SU-DHL-6 (cell line): ENCODE measurements at regions not wholly inside any gene's neighbourhood (a gene's known extent, or its start where the extent isn't known, plus 50 kb on each side); places are given as distances from the start of the nearest gene placed in this dataset.

Source experiments
- H2AFZ ChIP-seq: fragments of 200-600 bp; sonication (generic); 2 replicates; pipeline ENCODE4 v1.6.1; 2014; ENCODE audit warnings: low read depth, mild to moderate bottlenecking, moderate library complexity, mixed read lengths, antibody characterized with exemption, low read length; ENCODE audit not compliant: severe bottlenecking
- H3F3A ChIP-seq: fragments of 200-600 bp; shearing (Covaris generic); 2 replicates; pipeline ENCODE4 v1.6.0; 2016; ENCODE audit warnings: antibody characterized with exemption, mild to moderate bottlenecking; ENCODE audit not compliant: insufficient read depth
- H3K27ac ChIP-seq: fragments of 200-600 bp; sonication (generic); 2 replicates; pipeline ENCODE4 v1.5.1; 2016; ENCODE audit warnings: low read depth, mild to moderate bottlenecking, low read length, moderate library complexity, mixed read lengths
- H3K27me3 ChIP-seq: fragments of 200-600 bp; sonication (generic), shearing (Covaris generic); 2 replicates; pipeline ENCODE4 v1.6.0; 2014; ENCODE audit warnings: mild to moderate bottlenecking, low read length
- H3K36me3 ChIP-seq: fragments of 200-600 bp; sonication (generic); 2 replicates; pipeline ENCODE4 v1.6.1; 2014; ENCODE audit warnings: mild to moderate bottlenecking, low read length, mixed read lengths
- H3K4me2 ChIP-seq: fragments of 300-600, 200-600 bp; shearing (Covaris generic), sonication (generic); 2 replicates; pipeline ENCODE4 v1.6.0; 2014; ENCODE audit warnings: low read length, low read depth, mild to moderate bottlenecking; ENCODE audit not compliant: poor library complexity, severe bottlenecking
- H3K4me3 ChIP-seq: fragments of 200-600 bp; sonication (generic); 2 replicates; pipeline ENCODE4 v1.5.1; 2014; ENCODE audit warnings: antibody characterized with exemption, low read length, mild to moderate bottlenecking, mixed read lengths; ENCODE audit not compliant: insufficient read depth, poor library complexity, severe bottlenecking
- H3K79me2 ChIP-seq: fragments of 200-600 bp; sonication (generic); 2 replicates; pipeline ENCODE4 v1.6.1; 2014; ENCODE audit warnings: mild to moderate bottlenecking, low read length, moderate library complexity; ENCODE audit not compliant: insufficient read depth
- H3K9ac ChIP-seq: fragments of 200-600 bp; sonication (generic); 2 replicates; pipeline ENCODE4 v1.7.0; 2014; ENCODE audit warnings: mild to moderate bottlenecking, low read length
- H3K9me2 ChIP-seq: fragments of 200-600 bp; sonication (generic); replicated peaks from 2 replicates; pipeline ENCODE4 v1.6.1; 2014; ENCODE audit warnings: low read length; ENCODE audit not compliant: insufficient read depth
- H3K9me3 ChIP-seq: fragments of 200-600 bp; sonication (generic); 2 replicates; pipeline ENCODE4 v1.6.1; 2014; ENCODE audit warnings: low read length, mixed read lengths; ENCODE audit not compliant: insufficient read depth
- H4K20me1 ChIP-seq: fragments of 200-600 bp; sonication (generic); 2 replicates; pipeline ENCODE4 v1.6.1; 2014; ENCODE audit warnings: low read depth, mild to moderate bottlenecking, antibody characterized with exemption, low read length, moderate library complexity, mixed read lengths
- CTCF ChIP-seq: fragments of 200-600 bp; sonication (generic); IDR thresholded peaks from one replicate; pipeline ENCODE4 v1.5.1; 2017; ENCODE audit warnings: antibody characterized with exemption, mild to moderate bottlenecking, low read length, moderate library complexity; ENCODE audit not compliant: insufficient read depth, poor library complexity, severe bottlenecking
- EZH2phosphoT487 ChIP-seq: fragments of 200-600 bp; sonication (generic), shearing (Covaris generic); conservative IDR thresholded peaks from 2 replicates; pipeline ENCODE4 v1.6.1; 2018; ENCODE audit warnings: mild to moderate bottlenecking, antibody characterized with exemption, low read length, moderate library complexity, mixed read lengths

- Histone ChIP-seq H3K4me2 (no peak overlapping the region), H3K27me3 (no peaks in the 10 kb centered on the region), H3K79me2 (no peaks in the 10 kb centered on the region), H2AFZ (no peak overlapping the region), H3F3A (no peaks in the 10 kb centered on the region), H3K4me3 (no peak overlapping the region), H3K27ac (no peak overlapping the region), H3K9ac (no peak overlapping the region), H3K36me3 (no peaks in the 10 kb centered on the region; the same call in 1 of the 2 replicates), H3K9me2 (no peaks in the 10 kb centered on the region), H4K20me1 (no peaks in the 10 kb centered on the region), H3K9me3 (no peaks in the 10 kb centered on the region)
- no peak for TF ChIP-seq CTCF
Observed at GRCh38 chr13:58528351-58528750, 896.8 kb downstream of the PCDH17 start.

GRCh38 chr13:58531614-58532013 lies 900.1 kb downstream of the PCDH17 start:
- H3K9ac ChIP-seq: no peak overlapping the region
- no peaks in the 10 kb centered on the region for H4K20me1 ChIP-seq
- H3K9me3 ChIP-seq: no peaks in the 10 kb centered on the region
- no peak overlapping the region for H2AFZ ChIP-seq
- H3K9me2 ChIP-seq: no peaks in the 10 kb centered on the region
- no peaks in the 10 kb centered on the region for H3F3A ChIP-seq
- H3K36me3 ChIP-seq: no peaks in the 10 kb centered on the region
- H3K4me3 ChIP-seq: no peak overlapping the region
- H3K79me2 ChIP-seq: no peaks in the 10 kb centered on the region
- H3K27ac ChIP-seq: no peak overlapping the region
- H3K27me3 ChIP-seq: no peaks in the 10 kb centered on the region
- H3K4me2 ChIP-seq: no peak overlapping the region
- TF ChIP-seq CTCF (no peak), EZH2phosphoT487 (no peak)

- H3K9ac ChIP-seq: no peak overlapping the region
- no peak for TF ChIP-seq CTCF
- no peak for TF ChIP-seq EZH2phosphoT487
- H2AFZ ChIP-seq: no peak overlapping the region
- no peak overlapping the region for H3K4me3 ChIP-seq
- no peaks in the 10 kb centered on the region for H3K9me2 ChIP-seq
- H3K4me2 ChIP-seq: no peak overlapping the region
- H3F3A ChIP-seq: no peaks in the 10 kb centered on the region
- no peak overlapping the region for H3K27ac ChIP-seq
- no peaks in the 10 kb centered on the region for H3K27me3 ChIP-seq
- no peaks in the 10 kb centered on the region for H3K79me2 ChIP-seq
- H3K9me3 ChIP-seq: no peaks in the 10 kb centered on the region
- H4K20me1 ChIP-seq: no peaks in the 10 kb centered on the region
- no peaks in the 10 kb centered on the region for H3K36me3 ChIP-seq
Observed at GRCh38 chr13:58542530-58542929, 911.0 kb downstream of the PCDH17 start.

GRCh38 chr13:58547419-58547818 lies 915.9 kb downstream of the PCDH17 start:
- H3K4me2 ChIP-seq: no peak overlapping the region
- H4K20me1 ChIP-seq: no peaks in the 10 kb centered on the region
- TF ChIP-seq CTCF (no peak), EZH2phosphoT487 (no peak)
- H3K79me2 ChIP-seq: no peaks in the 10 kb centered on the region
- H3K27ac ChIP-seq: no peak overlapping the region
- no peaks in the 10 kb centered on the region for H3F3A ChIP-seq
- H3K9me2 ChIP-seq: no peaks in the 10 kb centered on the region
- H3K4me3 ChIP-seq: no peak overlapping the region
- no peaks in the 10 kb centered on the region for H3K27me3 ChIP-seq
- H3K9ac ChIP-seq: no peak overlapping the region
- H2AFZ ChIP-seq: no peak overlapping the region
- no peaks in the 10 kb centered on the region for H3K36me3 ChIP-seq
- no peaks in the 10 kb centered on the region for H3K9me3 ChIP-seq
